GM19455 (cell line): ENCODE measurements at regions not wholly inside any gene's neighbourhood (a gene's known extent, or its start where the extent isn't known, plus 50 kb on each side); places are given as distances from the start of the nearest gene placed in this dataset.
"Not testable (repeated sequence)": the region's sequence is repeated elsewhere in the genome, so short reads cannot be mapped to it uniquely, and the experiment has no call there.

ENCODE experiments used
- ATAC-seq: cut with Tn5 transposase; IDR thresholded peaks from one replicate; pipeline ENCODE4 v1.9.1; 2021; ENCODE audit not compliant: unreplicated experiment

DNA sequence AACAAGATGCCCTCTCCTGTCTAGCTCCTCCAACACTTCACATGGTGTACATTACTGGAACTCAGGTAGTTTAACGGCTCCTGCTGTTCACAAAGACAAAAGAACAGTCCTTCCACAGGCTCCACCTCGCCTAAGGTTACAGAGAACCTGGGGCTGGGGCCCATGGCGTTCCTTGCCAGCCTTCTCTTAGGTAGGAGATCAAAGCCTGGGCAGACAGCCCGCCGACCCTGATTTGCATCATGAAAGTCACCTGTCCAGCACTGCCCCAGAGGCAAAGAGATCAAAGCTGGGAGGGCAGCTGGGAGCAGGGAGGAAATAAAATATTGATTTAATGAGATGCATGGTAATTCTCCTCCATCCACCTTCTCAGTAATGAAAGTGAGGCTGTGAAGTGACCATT, 115.0 kb upstream of the SLIT3 start:
- ATAC-seq: no peak

DNA sequence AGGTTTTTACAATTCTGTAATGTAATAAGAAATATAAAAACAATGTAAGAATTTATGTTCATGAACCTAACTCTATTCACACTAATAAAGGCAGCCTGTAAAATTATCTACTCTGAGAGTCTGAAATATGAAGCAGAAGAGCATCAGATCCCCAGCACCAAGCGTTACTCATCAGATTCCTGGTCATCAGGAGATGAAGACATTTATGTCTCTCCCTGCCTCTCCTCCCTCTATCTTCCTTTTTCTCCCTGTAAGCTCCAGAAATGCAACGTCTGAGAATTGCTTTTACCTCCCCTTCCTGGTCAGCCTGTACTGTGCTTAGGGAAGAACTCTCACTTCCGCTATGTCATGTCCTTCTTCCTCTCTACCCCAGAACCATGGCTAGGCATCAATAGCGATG, 114.4 kb upstream of the SLIT3 start:
- ATAC-seq: no peak

DNA sequence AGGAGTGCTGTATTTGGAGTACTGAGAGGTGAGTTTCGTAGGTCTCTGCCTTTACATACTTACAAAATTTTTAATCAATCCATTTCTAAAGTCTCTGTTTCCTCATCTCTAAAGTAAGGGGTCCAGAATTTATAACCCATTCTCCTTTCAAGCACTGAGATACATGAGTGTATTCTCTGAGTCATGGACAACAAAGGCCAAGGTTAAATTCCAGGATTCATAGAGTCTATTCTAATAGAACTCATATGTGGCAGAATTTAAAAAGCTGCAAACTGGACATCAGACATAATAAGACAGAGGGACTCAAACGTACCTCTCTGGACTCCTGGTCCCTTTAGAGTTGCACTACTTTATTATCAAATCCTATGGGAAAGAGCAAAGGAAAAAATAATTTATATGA, 112.5 kb upstream of the SLIT3 start:
- no peak for ATAC-seq

DNA sequence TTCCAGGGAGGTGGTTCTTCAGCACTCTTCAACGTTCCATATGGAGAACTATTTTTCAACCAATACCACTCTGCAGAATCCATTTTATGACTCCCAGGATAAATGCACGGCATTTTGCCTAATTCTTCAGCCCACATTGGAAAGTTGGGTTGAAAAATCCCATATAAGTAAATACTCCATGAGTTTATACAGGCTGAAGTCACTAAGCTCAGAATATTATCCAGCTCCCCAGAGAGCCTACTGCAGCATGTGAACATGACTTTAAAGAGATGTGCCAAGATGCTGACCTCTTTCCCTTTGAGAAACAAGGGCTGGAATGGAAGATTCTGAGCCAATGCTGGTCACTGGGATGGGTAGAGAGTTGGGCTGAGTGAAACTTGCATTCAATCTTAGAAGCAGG, 111.9 kb upstream of the SLIT3 start:
- ATAC-seq: no peak

DNA sequence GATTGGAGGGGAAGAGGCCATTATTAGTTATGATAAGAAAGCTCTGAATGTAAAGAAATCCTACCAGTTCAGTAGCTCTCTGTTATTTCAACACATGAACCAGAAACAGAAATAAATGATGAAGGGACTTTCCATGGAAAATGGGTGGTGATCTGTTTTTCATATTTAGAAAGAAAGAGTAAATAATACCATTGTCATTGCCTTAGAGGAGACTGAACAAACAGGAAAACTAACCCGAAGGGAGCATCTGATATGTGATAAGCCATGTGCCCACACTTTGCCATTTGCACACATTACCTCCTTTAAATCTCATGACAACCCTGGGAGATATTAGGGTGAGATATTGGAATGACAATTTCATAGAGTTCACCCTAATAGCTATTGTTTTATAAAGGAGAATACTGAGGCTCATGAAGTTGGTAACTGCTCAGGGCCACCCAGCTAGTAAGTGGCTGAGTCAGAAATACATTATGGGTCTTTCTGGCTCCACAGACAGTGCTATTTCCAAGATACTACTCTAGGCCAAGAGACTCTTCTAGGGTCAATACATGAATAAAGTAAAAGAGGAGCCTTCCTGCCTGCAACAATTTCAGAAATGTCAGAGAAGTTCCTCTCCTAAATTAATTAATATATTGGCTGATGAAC, 111.0 kb upstream of the SLIT3 start:
- ATAC-seq: no peak

DNA sequence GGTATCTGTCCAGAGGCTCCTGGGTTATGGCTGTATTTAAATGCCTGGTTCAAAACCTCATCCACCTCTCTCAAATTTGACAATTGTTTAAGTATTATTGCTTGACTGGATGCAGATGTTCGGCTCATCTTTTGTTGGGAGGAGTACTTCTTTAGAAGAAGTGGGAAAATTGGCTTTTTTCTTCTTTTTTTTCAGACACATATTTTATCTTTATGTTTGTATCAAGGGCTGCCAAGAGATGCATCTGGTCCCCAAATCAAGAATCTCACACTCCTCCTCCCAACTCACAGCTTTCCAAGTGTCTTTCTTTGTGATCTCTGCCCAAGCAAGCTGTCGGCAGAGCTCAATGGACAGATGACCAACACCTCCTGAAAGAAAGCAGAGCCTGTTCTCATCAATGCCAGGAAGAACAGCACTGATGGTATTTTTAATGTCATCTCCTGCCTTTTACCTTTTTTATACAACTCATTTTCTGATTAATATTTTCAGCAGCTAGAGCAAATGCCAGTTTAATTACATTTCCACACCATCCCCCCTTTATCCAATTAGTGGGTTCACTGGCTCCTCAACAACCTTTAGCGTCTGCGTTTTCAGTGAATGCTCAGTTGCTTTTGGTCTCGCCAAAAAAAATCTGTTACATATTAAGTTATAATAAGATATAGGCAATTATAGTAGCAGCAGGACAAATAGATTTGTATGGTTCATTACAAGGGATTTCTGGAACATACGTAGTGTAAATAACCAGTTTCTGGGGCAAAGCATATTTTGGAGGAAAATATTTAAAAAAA, 110.3 kb upstream of the SLIT3 start:
- no peak for ATAC-seq

DNA sequence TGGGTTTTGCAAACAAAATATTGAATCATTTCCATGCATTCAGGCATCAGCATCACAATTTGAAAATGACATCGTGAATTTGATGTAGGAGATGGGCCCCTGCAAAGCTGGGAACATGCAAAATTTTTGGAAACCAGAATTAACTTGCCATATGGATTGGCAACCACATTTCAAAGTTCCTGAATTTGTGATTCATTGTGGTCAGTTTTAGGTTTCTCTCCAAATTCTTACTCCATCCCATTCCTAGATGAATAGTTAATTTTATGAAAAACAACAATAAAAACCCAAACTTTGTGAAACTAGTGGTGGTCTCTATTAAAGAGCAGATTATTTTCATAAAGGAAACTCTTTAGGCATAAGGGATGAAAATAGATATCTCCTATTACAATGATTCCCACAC, 107.8 kb upstream of the SLIT3 start:
- ATAC-seq: no peak

DNA sequence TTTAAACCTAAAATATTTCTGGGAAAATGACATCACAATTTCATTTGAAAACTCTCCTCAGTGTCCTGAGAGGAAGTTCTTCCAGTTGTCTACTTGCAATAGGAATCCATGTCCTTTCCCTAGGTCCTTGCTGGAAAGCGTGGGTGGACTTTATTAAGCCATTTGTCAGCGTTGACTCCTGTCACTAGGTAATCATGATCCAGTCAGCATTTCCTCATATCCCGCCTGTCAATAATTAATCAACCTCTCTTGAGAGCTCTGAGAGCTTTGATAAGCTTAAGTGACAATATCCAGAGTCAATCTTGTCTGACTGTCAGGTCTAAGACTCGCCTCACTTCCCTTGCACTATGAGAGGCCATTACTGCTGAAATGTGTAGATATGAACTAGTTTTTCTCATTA, 107.2 kb upstream of the SLIT3 start:
- ATAC-seq: no peak

DNA sequence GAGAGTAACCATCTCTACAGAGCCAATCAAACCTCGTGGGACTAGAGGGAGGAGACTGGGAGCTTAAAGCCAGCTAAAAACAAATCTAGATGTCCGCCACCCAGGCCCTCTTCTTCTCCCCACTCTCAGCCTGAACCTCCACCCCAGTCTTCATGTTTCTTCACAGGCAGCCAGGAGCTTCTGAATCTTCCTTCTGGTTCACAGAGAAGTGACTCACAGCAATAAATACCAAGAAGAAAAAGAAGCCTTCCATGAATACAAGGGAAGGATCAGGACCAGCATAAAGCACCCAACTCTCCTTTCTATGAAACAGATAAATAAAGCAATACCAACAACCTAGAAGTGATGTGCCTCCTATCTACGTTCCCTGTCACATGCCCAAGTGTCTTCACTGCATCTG, 103.3 kb upstream of the SLIT3 start:
- no peak for ATAC-seq

DNA sequence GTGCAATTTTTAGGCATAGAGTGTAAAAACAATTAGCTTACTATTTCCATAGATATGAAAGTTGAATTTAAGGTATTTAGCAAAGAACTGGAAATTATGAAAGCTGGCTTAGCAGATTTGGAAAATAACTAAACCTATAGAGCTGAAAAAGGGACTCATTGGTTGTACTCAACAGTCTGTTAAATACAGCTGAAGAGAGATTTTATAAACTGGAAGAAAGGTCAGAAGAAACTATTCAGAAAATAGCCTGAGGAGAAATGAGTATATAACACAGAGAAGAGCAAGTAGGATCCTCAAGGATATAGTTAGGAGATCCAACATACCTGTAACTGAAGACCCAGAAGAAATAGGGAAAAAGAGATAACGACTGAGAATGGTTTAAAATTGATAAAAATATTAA, 97.6 kb upstream of the SLIT3 start:
- ATAC-seq: no peak

DNA sequence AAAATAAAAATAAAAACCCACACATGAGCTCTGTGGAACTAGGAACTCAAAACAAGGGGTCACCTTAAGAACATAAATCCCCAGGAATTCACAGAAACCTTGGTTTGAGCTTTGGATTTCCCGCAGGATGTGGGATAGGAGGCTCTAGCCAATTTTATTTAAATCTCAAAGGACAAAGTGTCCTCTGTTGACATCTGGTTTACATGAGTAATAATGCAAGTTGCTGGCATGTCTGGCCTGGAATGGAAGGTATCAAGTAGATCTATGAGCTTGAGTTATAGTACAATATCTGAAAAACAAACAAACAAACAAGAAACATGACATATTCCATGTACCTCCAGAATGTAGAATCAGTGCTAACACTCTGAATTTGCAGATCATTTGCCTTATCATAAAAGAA, 94.2 kb upstream of the SLIT3 start:
- ATAC-seq: no peak

DNA sequence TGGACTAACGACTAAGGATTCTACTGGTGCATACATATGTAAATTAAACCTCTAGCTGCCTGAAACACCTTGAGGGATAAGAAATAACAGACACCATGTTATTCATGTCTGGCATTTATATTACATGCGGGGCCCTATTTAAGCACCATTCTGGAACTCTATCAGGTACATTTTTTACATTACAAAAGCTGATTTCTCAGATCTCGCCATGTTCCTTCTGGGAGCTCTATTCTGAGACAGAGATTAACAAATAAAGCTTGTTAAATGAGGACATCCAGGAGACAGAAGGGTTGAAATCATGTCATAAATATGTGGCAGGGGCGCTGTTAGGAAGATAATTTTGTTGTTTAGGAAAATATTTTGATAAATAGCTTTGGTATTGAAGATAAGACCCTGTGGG, 93.4 kb upstream of the SLIT3 start:
- ATAC-seq: no peak

DNA sequence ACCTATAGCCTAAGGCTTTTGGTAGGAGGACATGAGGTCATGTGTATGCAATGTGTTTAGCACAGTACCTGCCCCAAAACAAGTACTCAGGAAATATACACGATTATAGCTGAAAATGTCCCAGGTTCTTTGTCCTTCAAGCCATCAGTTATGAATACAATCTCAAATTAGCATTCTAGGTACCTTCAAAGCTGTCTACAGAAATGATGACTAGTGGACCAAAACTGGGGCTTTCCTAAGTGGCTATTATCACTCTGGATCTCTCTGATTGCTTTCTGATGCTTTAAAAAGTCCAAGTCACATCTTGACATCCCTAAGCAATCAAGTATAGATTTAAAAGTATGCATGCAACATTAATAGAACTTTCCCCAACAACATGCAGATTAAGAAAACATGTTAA, 93.0 kb upstream of the SLIT3 start:
- ATAC-seq: no peak

DNA sequence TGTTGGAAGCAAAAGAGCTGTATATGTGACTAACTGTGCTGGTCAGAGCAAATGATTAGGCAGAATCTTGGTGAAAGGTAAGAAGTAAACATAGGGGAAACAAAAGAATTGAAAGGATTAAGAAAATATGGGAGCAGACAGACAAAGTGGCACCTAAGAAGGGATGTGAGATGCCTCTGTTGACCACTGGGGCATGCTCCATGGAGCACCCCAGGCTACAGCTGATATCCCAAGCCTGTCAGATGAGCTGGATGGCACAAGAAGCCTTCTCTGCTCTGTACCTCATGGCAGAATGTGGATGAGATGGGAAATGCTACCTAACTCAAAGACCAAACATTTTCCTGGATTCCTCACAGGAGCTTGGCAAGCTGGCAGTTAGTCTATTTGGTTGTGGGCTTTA, 89.3 kb upstream of the SLIT3 start:
- ATAC-seq: no peak

DNA sequence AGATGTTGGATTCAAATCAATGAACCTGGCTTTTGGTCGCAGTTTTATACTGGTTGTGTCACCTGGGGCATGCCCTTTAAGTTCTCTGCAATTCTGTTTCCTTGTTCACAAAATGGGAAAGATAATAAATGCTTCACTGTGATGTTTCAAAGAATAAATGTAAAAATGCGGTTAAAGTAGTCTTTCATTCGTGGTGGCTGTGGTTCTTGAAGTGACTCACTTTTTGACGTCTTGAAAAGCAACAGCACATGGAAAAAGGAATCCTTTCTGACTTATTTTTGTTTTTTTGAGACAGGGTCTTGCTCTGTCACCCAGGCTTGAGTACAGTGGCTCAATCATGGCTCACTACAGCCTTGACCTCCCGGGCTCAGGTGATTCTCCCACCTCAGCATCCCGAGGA, 88.4 kb upstream of the SLIT3 start:
- no peak for ATAC-seq

DNA sequence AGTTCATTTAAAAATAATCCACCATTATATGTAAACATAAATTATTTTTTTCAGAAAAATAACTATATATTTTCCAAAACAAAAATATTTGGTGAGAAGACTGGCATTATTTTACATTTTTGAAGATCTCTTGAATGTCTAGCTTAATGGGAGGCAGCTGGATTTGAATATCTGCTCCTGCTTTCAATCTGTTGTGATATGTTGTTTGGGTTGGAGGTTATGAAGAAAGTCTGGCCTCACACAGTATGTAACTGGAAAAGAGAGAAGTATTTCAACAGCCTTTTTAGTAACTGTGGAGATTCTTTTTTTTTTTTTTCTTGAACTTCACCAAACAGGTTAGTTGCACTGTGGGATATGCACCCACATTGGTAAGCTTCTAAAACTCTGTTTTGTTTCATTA, 84.7 kb upstream of the SLIT3 start:
- ATAC-seq: no peak

DNA sequence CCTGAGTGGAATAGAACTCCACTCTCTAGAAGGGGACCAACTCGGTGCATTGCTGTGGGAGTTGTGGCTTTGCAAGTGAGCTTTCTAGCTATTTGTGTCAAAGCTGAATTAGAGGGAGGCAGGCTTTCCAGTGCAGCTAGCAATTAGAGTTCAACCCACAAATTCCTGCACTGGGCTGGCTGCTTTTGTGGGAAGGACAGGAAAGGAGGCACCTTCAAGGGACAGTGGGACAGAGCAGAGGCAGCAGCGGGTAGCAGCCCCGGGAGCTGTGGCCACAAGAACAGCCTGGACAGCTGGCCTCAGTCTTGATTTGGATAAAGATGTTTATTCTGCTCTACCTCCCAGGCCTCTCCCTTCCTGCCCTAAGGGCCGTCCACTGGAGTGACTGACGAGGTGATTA, 83.7 kb upstream of the SLIT3 start:
- no peak for ATAC-seq

DNA sequence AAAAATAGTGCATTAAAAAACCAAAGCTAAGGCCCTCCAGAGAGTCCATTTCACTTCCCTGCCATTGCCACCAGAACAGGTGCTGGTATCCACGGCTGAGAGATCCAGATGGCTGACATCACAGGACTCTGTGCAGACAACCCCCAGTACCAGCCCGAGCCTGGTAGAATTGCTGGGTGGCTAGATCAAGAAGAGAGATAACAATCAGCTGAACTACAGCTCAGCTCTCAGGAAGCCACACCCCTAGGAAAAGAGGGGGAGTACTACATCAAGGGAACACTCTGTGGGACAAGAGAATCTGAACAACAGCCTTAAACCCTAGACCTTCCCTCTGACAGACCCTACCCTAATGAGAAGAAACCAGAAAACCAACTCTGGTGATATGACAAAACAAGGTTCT, 73.8 kb upstream of the SLIT3 start:
- ATAC-seq: no peak

DNA sequence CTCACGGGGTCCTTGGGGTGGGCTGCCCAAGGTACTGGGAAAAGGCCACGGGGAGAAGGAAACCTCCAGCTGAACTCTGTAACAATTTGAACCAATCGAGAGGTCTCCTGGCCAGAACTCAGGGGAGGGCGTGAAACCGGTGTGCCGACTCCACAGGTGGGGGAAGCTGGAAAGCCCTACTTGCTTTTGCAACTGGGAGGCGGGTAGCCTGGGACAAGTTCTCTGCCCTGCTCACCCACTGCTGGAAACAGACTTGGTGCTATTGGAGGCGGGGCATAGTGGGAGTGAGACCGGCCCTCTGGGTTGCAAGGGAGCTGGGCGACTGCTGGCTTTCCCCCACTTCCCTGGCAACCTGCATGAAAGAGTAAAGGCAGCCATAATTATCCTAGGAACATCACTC, 73.2 kb upstream of the SLIT3 start:
- no peak for ATAC-seq

DNA sequence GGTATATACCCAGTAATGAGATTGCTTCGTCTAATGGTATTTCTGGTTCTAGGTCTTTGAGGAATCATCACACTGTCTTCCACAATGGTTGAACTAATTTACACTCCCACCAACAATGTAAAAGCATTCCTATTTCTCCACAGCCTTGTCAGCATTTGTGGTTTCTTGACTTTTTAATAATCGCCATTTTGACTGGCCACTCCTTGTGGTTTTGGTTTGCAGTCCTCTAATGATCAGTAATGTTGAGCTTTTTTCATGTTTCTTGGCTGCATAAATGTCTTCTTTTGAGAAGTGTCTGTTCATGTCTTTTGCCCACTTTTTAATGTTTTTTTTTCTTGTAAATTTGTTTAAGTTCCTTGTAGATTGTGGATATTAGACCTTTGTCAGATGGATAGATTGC, 70.9 kb upstream of the SLIT3 start:
- ATAC-seq: not testable (repeated sequence)

DNA sequence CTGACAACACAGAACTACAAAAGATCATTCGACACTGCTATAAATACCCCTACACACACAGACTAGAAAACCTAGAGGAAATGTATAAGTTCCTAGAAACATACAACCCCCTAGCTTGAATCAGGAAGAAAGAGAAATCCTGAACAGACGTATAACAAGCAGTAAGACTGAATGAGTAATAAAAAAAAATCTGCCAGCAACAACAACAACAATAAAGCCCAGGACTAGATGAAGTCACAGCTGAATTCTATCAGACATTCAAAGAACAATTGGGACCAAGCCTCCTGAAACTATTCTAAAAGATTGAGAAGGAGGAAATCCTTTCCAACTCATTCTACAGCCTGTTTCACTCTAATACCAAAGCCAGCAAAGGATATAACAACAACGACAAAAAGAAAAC, 68.2 kb upstream of the SLIT3 start:
- ATAC-seq: no peak

DNA sequence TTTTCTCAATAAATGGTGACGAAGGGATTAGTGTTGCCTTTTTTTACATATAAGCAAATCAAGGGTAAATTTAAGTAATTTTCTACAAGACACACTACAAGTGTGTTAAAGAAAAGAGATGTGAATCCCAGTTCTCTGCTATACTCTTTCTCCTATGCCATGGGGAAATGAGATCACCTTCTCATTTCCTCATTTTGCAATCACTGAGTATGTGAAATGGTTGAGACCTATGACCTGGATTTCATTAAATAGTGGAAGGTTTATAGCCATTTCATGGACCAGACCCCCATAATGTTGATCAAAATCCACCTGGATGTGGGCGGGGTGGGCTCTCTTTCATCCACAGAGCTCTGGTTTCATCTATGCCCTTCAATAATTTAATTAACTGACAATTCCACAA, 66.9 kb upstream of the SLIT3 start:
- ATAC-seq: no peak

DNA sequence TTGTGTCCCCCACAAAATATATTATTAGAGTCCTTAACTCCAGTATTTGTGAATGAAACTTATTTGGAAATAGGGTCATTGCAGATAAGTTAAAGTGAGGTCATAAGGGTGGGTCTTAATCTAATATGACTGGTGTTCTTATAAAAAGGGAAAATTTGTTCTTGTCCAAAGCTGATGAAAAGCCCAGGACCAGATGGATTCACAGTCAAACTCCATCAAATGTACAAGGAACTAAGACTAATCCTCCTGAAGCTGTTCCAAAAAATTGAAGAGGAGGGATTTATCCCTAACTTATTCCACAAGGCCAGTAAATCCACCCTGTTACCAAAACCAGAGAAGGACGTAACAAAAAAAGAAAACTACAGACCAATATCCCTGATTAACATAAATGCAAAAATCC, 56.4 kb upstream of the SLIT3 start:
- ATAC-seq: no peak
